ENCODE measurements at regions not wholly inside any gene's neighbourhood (a gene's known extent, or its start where the extent isn't known, plus 50 kb on each side); places are given as distances from the start of the nearest gene placed in this dataset.

DNA sequence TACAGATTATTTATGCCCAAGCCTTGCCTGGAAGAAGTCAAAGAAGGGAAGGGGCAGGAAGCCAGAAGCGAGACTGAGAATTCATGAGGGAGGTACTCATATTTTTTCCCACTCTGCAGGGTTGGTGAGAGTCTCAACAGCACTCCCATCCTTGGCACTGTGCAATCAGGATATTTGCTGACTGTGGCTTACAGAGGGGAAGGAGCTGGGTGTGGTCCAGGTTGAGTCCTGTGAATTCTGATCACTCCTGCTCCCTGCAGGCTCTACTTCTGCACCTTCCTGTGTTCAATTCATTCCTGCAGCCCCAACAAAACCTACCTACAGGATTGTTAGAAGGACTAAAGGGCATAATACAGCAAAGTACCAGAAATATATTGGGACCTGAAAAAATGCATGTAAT lies 530.5 kb downstream of the INSC start:
- DNase-seq (ENCODE audit: low read depth, low spot score), result no peak
- no peak overlapping the region for H3K27ac ChIP-seq

GRCh38 chr11:15649371-15650104 lies 534.8 kb downstream of the INSC start:
- DNase-seq (ENCODE audit: low read depth, low spot score), result no peak
- no peak overlapping the region for H3K27ac ChIP-seq

GRCh38 chr11:15650105-15650938 lies 535.6 kb downstream of the INSC start:
- DNase-seq (ENCODE audit: low read depth, low spot score), result peak; percentile 37
- H3K27ac ChIP-seq, result no peak overlapping the region

DNA sequence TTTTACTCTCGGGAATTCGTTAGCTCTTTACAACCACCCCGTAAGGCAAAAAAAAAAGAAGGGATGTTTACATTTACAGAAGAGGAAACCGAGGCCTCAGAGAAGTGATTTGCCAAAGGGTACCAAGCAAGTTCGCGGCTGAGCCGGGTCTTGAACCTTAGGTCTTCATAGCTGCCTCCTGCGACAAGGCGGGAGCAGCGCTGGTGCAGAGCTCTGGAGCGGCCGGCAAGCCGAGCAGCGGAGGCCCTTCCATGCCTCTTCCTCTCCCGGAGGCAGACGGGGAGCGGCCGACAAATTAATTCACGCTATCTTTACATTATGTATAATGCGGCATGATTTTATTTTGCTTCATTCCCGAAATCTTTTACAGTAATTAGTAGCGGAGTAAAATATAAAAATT lies 536.3 kb downstream of the INSC start:
- no peak for DNase-seq (ENCODE audit: low read depth, low spot score)
- no peak overlapping the region for H3K27ac ChIP-seq

- DNase-seq (ENCODE audit: low read depth, low spot score), result no peak
- no peak overlapping the region for H3K27ac ChIP-seq
Observed at GRCh38 chr11:15651816-15652215, 537.1 kb downstream of the INSC start.

- DNase-seq (ENCODE audit: low read depth, low spot score), result no peak
- no peak overlapping the region for H3K27ac ChIP-seq
Observed at GRCh38 chr11:15653191-15653710, 538.5 kb downstream of the INSC start.

DNA sequence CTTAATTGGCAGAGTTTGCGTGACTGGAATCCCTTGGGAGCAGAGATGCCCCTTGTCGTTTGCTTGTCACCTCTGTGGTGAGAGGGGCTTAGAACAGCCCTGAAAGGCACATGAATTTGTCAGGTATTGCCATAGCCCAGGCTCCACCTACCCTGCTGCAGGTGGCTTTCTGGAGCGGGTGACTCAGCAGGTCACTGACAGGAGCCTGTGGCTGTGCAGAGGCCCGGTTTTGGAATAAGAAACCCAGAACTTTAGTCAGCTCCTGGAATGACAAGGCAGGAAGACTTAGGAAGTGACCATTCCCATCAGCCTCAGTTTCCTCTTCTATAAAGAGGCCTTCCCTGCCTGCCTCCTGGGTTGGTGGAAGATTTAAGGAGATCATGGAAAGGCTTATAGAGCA lies 539.7 kb downstream of the INSC start:
- DNase-seq (ENCODE audit: low read depth, low spot score), result no peak
- H3K27ac ChIP-seq, result no peak overlapping the region

DNA sequence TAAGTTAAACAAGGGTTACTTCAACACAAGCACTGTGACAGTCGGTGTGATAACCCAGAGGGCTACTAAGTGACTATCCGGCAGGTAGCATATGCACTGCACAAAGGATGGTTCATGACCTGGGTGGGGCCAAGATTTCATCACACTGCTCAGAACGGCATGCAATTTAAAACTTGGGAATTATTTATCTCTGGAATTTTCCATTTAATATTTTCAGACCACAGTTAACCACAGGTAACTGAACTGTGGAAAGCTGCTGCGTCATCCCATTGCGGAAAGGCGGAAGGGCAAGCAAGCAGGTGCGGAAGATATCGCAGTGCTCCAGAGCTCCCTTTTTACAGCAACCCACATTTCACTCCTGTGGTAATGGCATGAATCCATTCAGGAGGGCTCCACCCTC lies 540.8 kb downstream of the INSC start:
- DNase-seq (ENCODE audit: low read depth, low spot score), result no peak
- H3K27ac ChIP-seq, result no peak overlapping the region

- DNase-seq (ENCODE audit: low read depth, low spot score), result no peak
- H3K27ac ChIP-seq, result no peak overlapping the region
Observed at GRCh38 chr11:15657264-15657663, 542.5 kb downstream of the INSC start.

- no peak overlapping the region for H3K27ac ChIP-seq
- DNase-seq (ENCODE audit: low read depth, low spot score), result no peak
Observed at GRCh38 chr11:15660496-15660895, 545.8 kb downstream of the INSC start.

- DNase-seq (ENCODE audit: low read depth, low spot score), result no peak
- no peak overlapping the region for H3K27ac ChIP-seq
Observed at GRCh38 chr11:15662285-15662684, 547.6 kb downstream of the INSC start.

DNA sequence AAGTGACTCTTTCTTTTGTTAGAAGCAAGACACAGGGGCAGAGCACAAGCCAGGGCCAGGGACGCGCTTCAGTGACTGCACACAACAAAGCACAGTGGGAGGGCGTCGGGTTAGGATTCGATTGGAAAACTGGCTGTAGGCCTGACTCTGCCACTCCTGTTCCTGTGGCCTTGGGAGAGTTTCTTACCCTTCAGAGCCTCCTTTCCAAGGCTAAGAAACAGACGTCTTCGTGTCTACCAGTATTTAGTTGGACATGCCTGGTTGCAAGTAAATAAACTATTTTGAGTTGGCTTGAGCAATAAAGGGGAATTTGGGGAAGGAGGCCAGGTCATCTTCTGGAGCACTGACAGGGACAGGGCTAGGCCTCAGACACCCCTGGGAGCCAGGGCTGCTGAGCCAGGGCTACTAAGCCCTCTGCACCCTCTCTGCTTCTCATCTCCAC lies 549.1 kb downstream of the INSC start:
- no peak overlapping the region for H3K27ac ChIP-seq
- no peak for DNase-seq (ENCODE audit: low read depth, low spot score)

- H3K27ac ChIP-seq, result no peak overlapping the region
- no peak for DNase-seq (ENCODE audit: low read depth, low spot score)
Observed at GRCh38 chr11:15665368-15665871, 550.7 kb downstream of the INSC start.

GRCh38 chr11:15667127-15667725 lies 552.5 kb downstream of the INSC start:
- no peak overlapping the region for H3K27ac ChIP-seq
- no peak for DNase-seq (ENCODE audit: low read depth, low spot score)

GRCh38 chr11:15668718-15669117 lies 554.0 kb downstream of the INSC start:
- no peak for DNase-seq (ENCODE audit: low read depth, low spot score)
- H3K27ac ChIP-seq, result no peak overlapping the region

DNA sequence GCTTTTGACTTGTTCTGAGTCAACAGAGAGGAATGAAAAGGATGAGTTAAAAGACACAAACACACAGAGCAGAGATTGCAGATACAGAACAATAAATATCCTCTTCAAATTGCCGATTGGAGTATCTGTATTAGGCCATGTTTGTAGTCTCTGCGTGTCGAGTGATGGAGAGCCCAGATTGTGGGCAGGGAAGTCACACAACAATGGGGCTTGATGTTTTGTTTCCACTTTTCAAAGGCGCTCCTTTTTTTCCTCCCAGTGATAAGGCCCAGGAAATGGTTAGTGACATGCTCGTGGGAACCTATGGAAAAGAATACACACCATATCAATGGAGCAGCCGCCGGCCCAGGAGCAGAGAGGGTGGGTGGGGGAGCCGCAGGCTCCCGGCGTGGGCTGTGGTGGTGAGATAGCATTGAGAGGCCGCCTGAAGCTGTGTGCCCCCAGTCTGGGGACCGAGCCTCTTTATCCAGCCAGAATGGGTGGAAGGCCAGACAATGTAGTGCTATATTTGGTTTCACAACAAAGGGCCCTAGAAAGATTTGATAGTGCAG lies 555.9 kb downstream of the INSC start:
- no peak for DNase-seq (ENCODE audit: low read depth, low spot score)
- H3K27ac ChIP-seq, result no peak overlapping the region

DNA sequence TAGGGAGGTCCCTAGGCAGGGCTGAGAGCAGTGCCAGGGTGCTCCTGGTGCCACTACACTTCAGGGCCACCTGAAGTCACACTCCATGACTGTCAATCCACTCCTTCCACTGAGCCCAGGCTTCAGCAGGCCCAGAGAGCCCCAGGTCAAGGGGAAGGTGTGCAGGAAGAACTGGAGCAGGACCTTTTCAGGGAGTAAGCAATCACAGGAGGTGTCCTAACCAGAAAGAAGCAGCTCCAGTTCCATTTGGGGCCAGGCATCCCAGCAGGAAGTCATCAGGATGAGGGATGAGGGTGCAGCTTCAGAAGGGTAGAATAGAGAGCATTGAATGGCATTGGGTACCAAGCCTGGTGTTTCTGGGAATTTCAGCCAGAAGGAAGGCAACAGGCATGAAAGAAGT lies 556.5 kb downstream of the INSC start:
- no peak overlapping the region for H3K27ac ChIP-seq
- DNase-seq (ENCODE audit: low read depth, low spot score), result no peak

GRCh38 chr11:15672825-15673224 lies 558.1 kb downstream of the INSC start:
- no peak overlapping the region for H3K27ac ChIP-seq
- DNase-seq (ENCODE audit: low read depth, low spot score), result no peak

DNA sequence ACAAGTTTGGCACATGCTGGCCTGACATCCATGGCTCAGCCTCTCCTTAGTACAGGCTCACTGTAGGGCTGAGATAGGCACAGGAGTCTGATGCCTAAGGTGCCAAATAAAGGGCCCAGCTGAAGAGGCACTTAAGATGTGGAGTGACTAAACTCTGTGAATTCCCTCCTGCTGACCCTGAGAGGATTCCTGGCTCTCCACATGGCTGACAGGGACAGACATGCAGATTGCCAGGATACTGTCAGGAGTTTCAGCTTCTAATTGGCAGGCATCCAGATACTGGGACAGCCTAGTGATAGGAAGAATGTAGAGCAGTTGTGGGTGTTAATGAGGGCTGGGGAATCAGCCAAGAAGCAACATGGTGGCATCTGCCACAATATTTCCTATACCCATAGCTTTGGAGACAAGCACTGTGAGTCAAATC lies 558.7 kb downstream of the INSC start:
- no peak overlapping the region for H3K27ac ChIP-seq
- no peak for DNase-seq (ENCODE audit: low read depth, low spot score)

- DNase-seq (ENCODE audit: low read depth, low spot score), result no peak
- H3K27ac ChIP-seq, result no peak overlapping the region
Observed at GRCh38 chr11:15674756-15675155, 560.0 kb downstream of the INSC start.

Measured in epithelial cell of prostate (primary cell).